PFSK-1 (cell line): ENCODE measurements at regions not wholly inside any gene's neighbourhood (a gene's known extent, or its start where the extent isn't known, plus 50 kb on each side); places are given as distances from the start of the nearest gene placed in this dataset.

ENCODE experiments used
- FOXP2 ChIP-seq: optimal IDR thresholded peaks from 2 replicates; pipeline ENCODE3; 2011; ENCODE audit warnings: borderline replicate concordance, control low read depth, inconsistent platforms; ENCODE audit not compliant: insufficient read depth; ENCODE audit errors: extremely low read length, extremely low read depth
- POLR2AphosphoS5 ChIP-seq: IDR thresholded peaks from 2 replicates; pipeline ENCODE4 v1.6.1; 2012; ENCODE audit warnings: low read depth, mild to moderate bottlenecking, control low read depth, low read length, moderate library complexity
- SIN3A ChIP-seq: IDR thresholded peaks from 2 replicates; pipeline ENCODE4 v1.6.1; 2012; ENCODE audit warnings: mild to moderate bottlenecking, low read length, moderate library complexity, borderline replicate concordance; ENCODE audit not compliant: insufficient read depth
- TAF1 ChIP-seq: IDR thresholded peaks from 2 replicates; pipeline ENCODE4 v1.6.1; 2012; ENCODE audit warnings: low read length, control low read depth, borderline replicate concordance; ENCODE audit not compliant: insufficient read depth
- TF ChIP-seq, protein P1 (sequence below), 2 experiments: IDR thresholded peaks; 2 replicates each; pipeline versions ENCODE4 v1.6.1 to v1.8.0; 2011 to 2012; ENCODE audit warnings: low read depth in 2 of 2, low read length in 2 of 2, control low read depth in 1 of 2, inconsistent platforms in 1 of 2, mild to moderate bottlenecking in 1 of 2, moderate library complexity in 1 of 2; ENCODE audit not compliant: insufficient read depth in 1 of 2

DNA sequence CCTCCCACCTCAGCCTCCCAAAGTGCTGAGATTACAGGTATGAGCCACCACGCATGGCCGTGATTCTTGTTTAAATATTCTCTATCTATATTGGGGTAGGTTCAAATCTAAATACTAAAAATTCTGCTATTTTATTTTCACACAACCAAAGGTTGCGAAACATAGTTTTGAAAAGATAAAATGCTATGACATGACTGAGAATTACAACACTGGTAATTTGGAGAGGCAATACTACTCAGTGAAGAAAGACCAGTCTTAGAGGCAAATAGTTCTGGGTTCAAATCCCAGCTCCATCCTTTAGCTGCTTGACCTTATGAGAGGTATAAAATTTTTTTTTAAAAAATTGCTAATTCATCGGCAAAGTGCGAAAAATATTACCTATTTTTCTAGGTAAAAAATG, 137.0 kb upstream of the PREP start:
- no peak for TF ChIP-seq FOXP2
- TF ChIP-seq TAF1: no peak
- TF ChIP-seq, protein P1, sequence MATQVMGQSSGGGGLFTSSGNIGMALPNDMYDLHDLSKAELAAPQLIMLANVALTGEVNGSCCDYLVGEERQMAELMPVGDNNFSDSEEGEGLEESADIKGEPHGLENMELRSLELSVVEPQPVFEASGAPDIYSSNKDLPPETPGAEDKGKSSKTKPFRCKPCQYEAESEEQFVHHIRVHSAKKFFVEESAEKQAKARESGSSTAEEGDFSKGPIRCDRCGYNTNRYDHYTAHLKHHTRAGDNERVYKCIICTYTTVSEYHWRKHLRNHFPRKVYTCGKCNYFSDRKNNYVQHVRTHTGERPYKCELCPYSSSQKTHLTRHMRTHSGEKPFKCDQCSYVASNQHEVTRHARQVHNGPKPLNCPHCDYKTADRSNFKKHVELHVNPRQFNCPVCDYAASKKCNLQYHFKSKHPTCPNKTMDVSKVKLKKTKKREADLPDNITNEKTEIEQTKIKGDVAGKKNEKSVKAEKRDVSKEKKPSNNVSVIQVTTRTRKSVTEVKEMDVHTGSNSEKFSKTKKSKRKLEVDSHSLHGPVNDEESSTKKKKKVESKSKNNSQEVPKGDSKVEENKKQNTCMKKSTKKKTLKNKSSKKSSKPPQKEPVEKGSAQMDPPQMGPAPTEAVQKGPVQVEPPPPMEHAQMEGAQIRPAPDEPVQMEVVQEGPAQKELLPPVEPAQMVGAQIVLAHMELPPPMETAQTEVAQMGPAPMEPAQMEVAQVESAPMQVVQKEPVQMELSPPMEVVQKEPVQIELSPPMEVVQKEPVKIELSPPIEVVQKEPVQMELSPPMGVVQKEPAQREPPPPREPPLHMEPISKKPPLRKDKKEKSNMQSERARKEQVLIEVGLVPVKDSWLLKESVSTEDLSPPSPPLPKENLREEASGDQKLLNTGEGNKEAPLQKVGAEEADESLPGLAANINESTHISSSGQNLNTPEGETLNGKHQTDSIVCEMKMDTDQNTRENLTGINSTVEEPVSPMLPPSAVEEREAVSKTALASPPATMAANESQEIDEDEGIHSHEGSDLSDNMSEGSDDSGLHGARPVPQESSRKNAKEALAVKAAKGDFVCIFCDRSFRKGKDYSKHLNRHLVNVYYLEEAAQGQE (IDR thresholded peaks at IDR 0.05; ENCODE audit: insufficient read depth in 1 of 2, low read depth in 2 of 2, low read length in 2 of 2): no peak

DNA sequence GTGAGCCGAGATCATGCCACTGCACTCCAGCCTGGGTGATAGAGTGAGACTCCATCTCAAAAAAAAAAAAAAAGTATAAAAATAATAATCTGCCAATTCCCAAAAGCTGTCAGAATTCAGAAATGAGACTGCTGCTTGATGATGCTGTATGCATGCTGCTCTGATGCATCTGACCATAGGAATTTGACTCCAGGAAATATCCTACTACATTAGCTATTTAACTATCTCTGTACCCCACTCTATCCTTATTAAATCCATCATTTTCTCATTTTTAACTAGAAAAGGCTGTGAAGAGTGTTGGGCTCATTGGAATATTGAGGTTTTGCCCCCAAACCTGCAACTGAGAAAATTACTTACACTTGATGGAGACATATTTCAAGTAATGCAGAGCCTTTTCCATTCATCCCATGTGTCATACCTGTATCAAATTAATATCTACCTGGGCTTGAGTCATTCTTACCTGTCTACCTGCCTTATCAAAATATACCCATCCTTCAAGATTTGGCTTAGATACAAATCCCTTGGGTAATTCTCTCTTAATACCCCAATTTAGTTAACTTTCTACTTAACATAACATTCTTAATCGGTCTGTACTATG, 135.2 kb upstream of the PREP start:
- TF ChIP-seq POLR2AphosphoS5 (no peak), SIN3A (no peak), TAF1 (no peak), FOXP2 (no peak)
- TF ChIP-seq, protein P1 (IDR thresholded peaks at IDR 0.05; ENCODE audit: insufficient read depth in 1 of 2, low read depth in 2 of 2, low read length in 2 of 2): no peak

DNA sequence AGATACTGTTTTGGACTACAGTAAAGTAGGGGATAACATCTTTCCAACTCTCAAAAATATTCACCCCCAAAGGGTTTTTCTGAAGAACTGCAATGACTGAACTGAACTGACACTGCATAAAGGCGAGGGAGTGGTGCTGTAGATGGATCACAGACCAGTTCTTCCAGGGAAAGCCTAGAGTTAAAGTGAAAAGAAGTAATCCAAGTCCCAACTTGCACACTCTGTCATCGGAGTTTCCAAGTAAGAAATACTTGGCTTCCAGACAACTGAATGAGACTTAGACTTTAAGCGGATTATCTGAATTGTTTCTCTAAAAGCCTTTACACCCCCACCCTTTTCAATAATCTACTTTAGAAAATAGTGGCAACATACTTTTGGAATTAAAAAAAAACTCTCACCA, 134.1 kb upstream of the PREP start:
- TF ChIP-seq POLR2AphosphoS5 (no peak), SIN3A (no peak)

DNA sequence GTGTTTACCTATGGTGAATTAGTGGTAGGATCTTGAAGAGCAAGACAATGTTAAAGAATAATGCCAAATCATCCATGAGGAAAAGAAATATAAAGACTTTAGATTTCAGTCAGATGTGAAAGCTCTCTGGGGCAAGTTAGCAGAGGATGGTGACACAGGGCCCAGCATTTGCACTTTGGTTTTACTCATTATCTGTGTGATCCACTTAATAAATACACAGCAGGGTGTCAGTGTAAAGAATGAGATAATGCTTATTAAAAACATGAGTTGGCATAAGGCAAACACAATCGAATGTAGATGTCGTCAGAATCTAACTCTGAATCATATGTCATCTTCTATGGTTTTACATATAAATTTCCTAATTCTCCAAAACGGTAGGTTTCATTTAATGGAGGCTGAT, 130.4 kb upstream of the PREP start:
- no peak for TF ChIP-seq POLR2AphosphoS5
- no peak for TF ChIP-seq SIN3A
- no peak for TF ChIP-seq FOXP2
- TF ChIP-seq TAF1: no peak
- TF ChIP-seq, protein P1 (IDR thresholded peaks at IDR 0.05; ENCODE audit: insufficient read depth in 1 of 2, low read depth in 2 of 2, low read length in 2 of 2): no peak

DNA sequence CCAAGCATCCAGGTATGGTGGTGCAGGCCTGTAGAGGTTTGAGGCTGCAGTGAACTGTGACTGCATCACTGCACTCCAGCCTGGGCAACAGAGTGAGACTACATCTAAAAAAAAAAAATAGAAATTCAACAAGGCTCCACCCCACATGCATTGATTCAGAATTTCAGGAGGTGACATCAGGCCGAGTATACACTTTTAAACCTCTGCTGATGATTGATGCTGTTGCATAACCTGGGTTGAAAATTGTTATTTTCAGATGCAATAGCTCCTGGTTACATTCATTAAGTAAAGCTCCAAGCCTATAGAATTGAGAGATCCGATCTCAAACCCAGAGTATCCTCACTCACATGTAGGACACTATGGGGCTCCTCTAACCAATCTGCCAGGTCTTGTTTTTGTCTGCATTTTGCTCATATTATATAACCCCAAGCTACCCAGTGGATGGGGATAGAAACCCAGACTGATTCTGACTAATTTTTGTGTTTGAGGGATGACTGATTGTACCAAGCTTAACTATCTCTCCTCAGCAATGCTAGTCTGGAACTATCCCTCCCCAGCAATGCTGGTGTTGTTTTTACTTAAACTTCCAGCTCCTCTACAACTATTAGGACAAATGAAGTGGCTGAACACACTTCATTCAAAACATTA, 123.5 kb upstream of the PREP start:
- TF ChIP-seq POLR2AphosphoS5 (no peak), SIN3A (no peak), FOXP2 (no peak), TAF1 (no peak)
- TF ChIP-seq, protein P1 (IDR thresholded peaks at IDR 0.05; ENCODE audit: insufficient read depth in 1 of 2, low read depth in 2 of 2, low read length in 2 of 2): no peak
